ENCODE measurements at regions not wholly inside any gene's neighbourhood (a gene's known extent, or its start where the extent isn't known, plus 50 kb on each side); places are given as distances from the start of the nearest gene placed in this dataset.

GRCh38 chr5:6825678-6826244, 112.5 kb downstream of the TENT4A start:
- Histone ChIP-seq H4K20me1 (ENCODE audit: control insufficient read depth, insufficient read depth, low read depth, low read length) (no peaks in the 10 kb centered on the region), H3K4me3 (ENCODE audit: low read length) (no peak overlapping the region), H3K9me3 (ENCODE audit: control insufficient read depth, insufficient read depth, low read length) (peaks cover 7% of the 10 kb centered on the region; the same call in 1 of the 2 replicates), H3K79me2 (ENCODE audit: control insufficient read depth, low read length) (no peaks in the 10 kb centered on the region), H3K27me3 (ENCODE audit: control insufficient read depth, low read length) (no peaks in the 10 kb centered on the region), H3K4me1 (ENCODE audit: control insufficient read depth, low read length) (no peaks in the 10 kb centered on the region), H3K4me2 (ENCODE audit: low read length) (no peak overlapping the region), H3K27ac (ENCODE audit: low read depth, low read length) (no peak overlapping the region), H3K9me2 (replicated peaks; ENCODE audit: control insufficient read depth, low read length) (no peaks in the 10 kb centered on the region), H3K36me3 (ENCODE audit: control insufficient read depth, low read length) (no peaks in the 10 kb centered on the region), H3F3A (ENCODE audit: control insufficient read depth, insufficient read depth) (no peaks in the 10 kb centered on the region)
- TF ChIP-seq CTCF (IDR thresholded peaks at IDR 0.05; ENCODE audit: low read depth, low read length, poor library complexity, severe bottlenecking) (no peak), EZH2phosphoT487 (IDR thresholded peaks at IDR 0.05; ENCODE audit: borderline replicate concordance, low read length) (no peak)

- Histone ChIP-seq H3K79me2 (ENCODE audit: control insufficient read depth, low read length) (no peaks in the 10 kb centered on the region), H3K27ac (ENCODE audit: low read depth, low read length) (no peak overlapping the region), H3K36me3 (ENCODE audit: control insufficient read depth, low read length) (no peaks in the 10 kb centered on the region), H4K20me1 (ENCODE audit: control insufficient read depth, insufficient read depth, low read depth, low read length) (no peaks in the 10 kb centered on the region), H3K9me2 (replicated peaks; ENCODE audit: control insufficient read depth, low read length) (no peaks in the 10 kb centered on the region), H3K4me2 (ENCODE audit: low read length) (no peak overlapping the region), H3F3A (ENCODE audit: control insufficient read depth, insufficient read depth) (no peaks in the 10 kb centered on the region), H3K4me3 (ENCODE audit: low read length) (no peak overlapping the region), H3K4me1 (ENCODE audit: control insufficient read depth, low read length) (no peaks in the 10 kb centered on the region), H3K9me3 (ENCODE audit: control insufficient read depth, insufficient read depth, low read length) (peaks cover 9% of the 10 kb centered on the region; the same call in 1 of the 2 replicates), H3K27me3 (ENCODE audit: control insufficient read depth, low read length) (no peaks in the 10 kb centered on the region)
- TF ChIP-seq EZH2phosphoT487 (IDR thresholded peaks at IDR 0.05; ENCODE audit: borderline replicate concordance, low read length) (no peak), CTCF (IDR thresholded peaks at IDR 0.05; ENCODE audit: low read depth, low read length, poor library complexity, severe bottlenecking) (no peak)
Measured at GRCh38 chr5:6826756-6827155, 113.5 kb downstream of the TENT4A start.

GRCh38 chr5:6827526-6828219, 114.4 kb downstream of the TENT4A start:
- Histone ChIP-seq H3K4me3 (ENCODE audit: low read length) (no peak overlapping the region), H3K27ac (ENCODE audit: low read depth, low read length) (no peak overlapping the region), H3K79me2 (ENCODE audit: control insufficient read depth, low read length) (no peaks in the 10 kb centered on the region), H3K36me3 (ENCODE audit: control insufficient read depth, low read length) (no peaks in the 10 kb centered on the region), H4K20me1 (ENCODE audit: control insufficient read depth, insufficient read depth, low read depth, low read length) (no peaks in the 10 kb centered on the region), H3F3A (ENCODE audit: control insufficient read depth, insufficient read depth) (no peaks in the 10 kb centered on the region), H3K9me2 (replicated peaks; ENCODE audit: control insufficient read depth, low read length) (no peaks in the 10 kb centered on the region), H3K27me3 (ENCODE audit: control insufficient read depth, low read length) (no peaks in the 10 kb centered on the region), H3K4me2 (ENCODE audit: low read length) (no peak overlapping the region), H3K4me1 (ENCODE audit: control insufficient read depth, low read length) (no peaks in the 10 kb centered on the region), H3K9me3 (ENCODE audit: control insufficient read depth, insufficient read depth, low read length) (peaks cover 9% of the 10 kb centered on the region; the same call in 1 of the 2 replicates)
- no peak for TF ChIP-seq CTCF (IDR thresholded peaks at IDR 0.05; ENCODE audit: low read depth, low read length, poor library complexity, severe bottlenecking)
- TF ChIP-seq EZH2phosphoT487 (IDR thresholded peaks at IDR 0.05; ENCODE audit: borderline replicate concordance, low read length) = no peak
